GM23338 (cell line): ENCODE measurements at regions not wholly inside any gene's neighbourhood (a gene's known extent, or its start where the extent isn't known, plus 50 kb on each side); places are given as distances from the start of the nearest gene placed in this dataset.
A peak's percentile ranks its signal among the peaks of the same experiment; 100 is the strongest.

Experiments
- ATAC-seq: fragments of 200-7000 bp; cut with Tn5 transposase; 3 replicates; pipeline ENCODE4 v1.9.1; 2020
- DNase-seq: peaks from one replicate; pipeline ENCODE4 v3.0.0-alpha.2; 2015; ENCODE audit warnings: low spot score
- H2AFZ ChIP-seq: fragments of 200-600 bp; sonication (generic); 2 replicates; pipeline ENCODE4 v1.8.0; 2016; ENCODE audit warnings: antibody characterized with exemption, mild to moderate bottlenecking, moderate library complexity
- H3F3A ChIP-seq: fragments of 200-600 bp; sonication (generic); replicated peaks from 2 replicates; pipeline ENCODE4 v1.8.0; 2017; ENCODE audit warnings: antibody characterized with exemption, mixed run types, low read depth
- H3K27ac ChIP-seq: fragments of 200-600 bp; sonication (generic); 2 replicates; pipeline ENCODE4 v1.6.1; 2016; ENCODE audit warnings: low read depth
- H3K27me3 ChIP-seq: fragments of 200-600 bp; sonication (generic); 2 replicates; pipeline ENCODE4 v1.8.0; 2016; ENCODE audit warnings: mild to moderate bottlenecking, mixed run types, moderate library complexity; ENCODE audit not compliant: insufficient read depth
- H3K36me3 ChIP-seq: fragments of 200-600 bp; sonication (generic); 2 replicates; pipeline ENCODE4 v1.8.0; 2016; ENCODE audit warnings: mild to moderate bottlenecking; ENCODE audit not compliant: insufficient read depth
- H3K4me1 ChIP-seq: fragments of 200-600 bp; sonication (generic); 2 replicates; pipeline ENCODE4 v1.8.0; 2016; ENCODE audit warnings: mild to moderate bottlenecking, moderate library complexity; ENCODE audit not compliant: insufficient read depth
- H3K4me2 ChIP-seq: fragments of 200-600 bp; sonication (generic); 2 replicates; pipeline ENCODE4 v1.7.1; 2017; ENCODE audit warnings: mixed run types
- H3K4me3 ChIP-seq: fragments of 200-600 bp; sonication (generic); 2 replicates; pipeline ENCODE4 v1.6.1; 2016; ENCODE audit warnings: mixed run types
- H3K79me2 ChIP-seq: fragments of 200-600 bp; sonication (generic); replicated peaks from 2 replicates; pipeline ENCODE4 v1.8.0; 2017; ENCODE audit warnings: mild to moderate bottlenecking; ENCODE audit not compliant: insufficient read depth
- H3K9me2 ChIP-seq: fragments of 200-600 bp; sonication (generic); 2 replicates; pipeline ENCODE4 v1.8.0; 2017; ENCODE audit not compliant: insufficient read depth
- H4K20me1 ChIP-seq: fragments of 200-600 bp; sonication (generic); replicated peaks from 2 replicates; pipeline ENCODE4 v1.8.0; 2017; ENCODE audit warnings: mild to moderate bottlenecking; ENCODE audit not compliant: insufficient read depth
- H3K27ac Mint-ChIP-seq: 2 replicates; pipeline ENCODE4 v1.8.0; 2020; ENCODE audit warnings: inconsistent platforms, mild to moderate bottlenecking, moderate library complexity, mixed read lengths
- H3K27me3 Mint-ChIP-seq: 3 replicates; pipeline ENCODE4 v1.8.0; 2022; ENCODE audit warnings: low read depth, mild to moderate bottlenecking, moderate library complexity, mixed read lengths, inconsistent platforms; ENCODE audit not compliant: insufficient read depth, poor library complexity
- H3K36me3 Mint-ChIP-seq: 3 replicates; pipeline ENCODE4 v1.8.0; 2021; ENCODE audit warnings: low read depth, mild to moderate bottlenecking, inconsistent platforms, moderate library complexity, mixed read lengths
- H3K4me1 Mint-ChIP-seq: 3 replicates; pipeline ENCODE4 v1.8.0; 2020; ENCODE audit warnings: mild to moderate bottlenecking, inconsistent platforms, mixed read lengths
- H3K4me3 Mint-ChIP-seq: 3 replicates; pipeline ENCODE4 v1.8.0; 2021; ENCODE audit warnings: moderate library complexity, mild to moderate bottlenecking, inconsistent platforms, mixed read lengths
- H3K9me3 Mint-ChIP-seq: 3 replicates; pipeline ENCODE4 v1.8.0; 2020; ENCODE audit warnings: moderate library complexity, mild to moderate bottlenecking, inconsistent platforms, mixed read lengths
- ETS1 ChIP-seq: IDR thresholded peaks from 2 replicates; pipeline ENCODE4 v1.6.1; 2016; ENCODE audit warnings: antibody characterized with exemption
- EZH2 ChIP-seq: fragments of 200-600 bp; sonication (generic); IDR thresholded peaks from one replicate; pipeline ENCODE4 v1.8.0; 2017; ENCODE audit warnings: antibody characterized with exemption, mild to moderate bottlenecking, low read depth; ENCODE audit not compliant: unreplicated experiment
- EZH2phosphoT487 ChIP-seq: fragments of 200-600 bp; sonication (generic); IDR thresholded peaks from one replicate; pipeline ENCODE4 v1.8.1; 2018; ENCODE audit warnings: antibody characterized with exemption; ENCODE audit not compliant: unreplicated experiment
- JUNB ChIP-seq: IDR thresholded peaks from one replicate; pipeline ENCODE4 v1.6.1; 2016; ENCODE audit warnings: antibody characterized with exemption; ENCODE audit not compliant: unreplicated experiment
- NANOG ChIP-seq: IDR thresholded peaks from 2 replicates; pipeline ENCODE4 v1.6.1; 2016; ENCODE audit warnings: antibody characterized with exemption, borderline replicate concordance
- STAT1 ChIP-seq: IDR thresholded peaks from one replicate; pipeline ENCODE4 v1.6.1; 2016; ENCODE audit warnings: antibody characterized with exemption; ENCODE audit not compliant: unreplicated experiment
- ZNF114 ChIP-seq: fragments of 250-450 bp; sonication (Bioruptor Pico); IDR thresholded peaks from 2 replicates; pipeline ENCODE4 v1.5.0; 2020; ENCODE audit warnings: mild to moderate bottlenecking, moderate library complexity
- ZNF331 ChIP-seq: fragments of 250-450 bp; sonication (Bioruptor Pico); IDR thresholded peaks from 2 replicates; pipeline ENCODE4 v1.5.0; 2020; ENCODE audit warnings: low read depth, mild to moderate bottlenecking, moderate library complexity
- TF ChIP-seq, protein P1 (sequence below): IDR thresholded peaks from one replicate; pipeline ENCODE4 v1.6.1; 2018; ENCODE audit warnings: antibody characterized with exemption; ENCODE audit not compliant: unreplicated experiment

DNA sequence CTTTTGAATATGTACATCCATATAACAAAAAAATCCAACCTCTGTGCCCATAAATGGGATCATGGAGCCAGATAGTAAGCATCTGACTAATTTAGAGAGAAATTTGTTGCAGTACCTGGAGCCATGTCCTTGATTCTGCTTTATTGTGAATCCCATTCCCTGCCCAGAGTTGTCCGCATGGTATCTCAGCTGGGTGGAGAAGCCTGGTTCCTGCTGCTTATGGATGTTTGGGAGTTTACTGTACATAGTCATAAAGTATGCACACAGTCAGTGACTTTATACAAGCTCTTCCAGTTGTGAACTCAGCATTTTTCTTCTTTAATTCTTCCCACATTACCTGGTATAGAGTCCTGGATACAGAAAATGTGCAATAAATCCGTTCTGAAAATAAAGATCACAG, 346.0 kb downstream of the FIGN start:
- Histone ChIP-seq H3K27ac (no peak overlapping the region), H3K79me2 (no peaks in the 10 kb centered on the region), H3K4me1 (no peaks in the 10 kb centered on the region), H3F3A (no peaks in the 10 kb centered on the region), H3K27me3 (no peaks in the 10 kb centered on the region), H3K4me3 (no peak overlapping the region), H4K20me1 (no peaks in the 10 kb centered on the region), H3K36me3 (no peaks in the 10 kb centered on the region), H3K4me2 (no peak overlapping the region), H3K9me2 (no peaks in the 10 kb centered on the region), H2AFZ (0 out of 2 replicates have a peak overlapping the region, but pooled peaks have one; percentile 14)
- H3K4me1 Mint-ChIP-seq, result no peaks in the 10 kb centered on the region
- DNase-seq (no peak), ATAC-seq (no peak)
- no peak overlapping the region for H3K27ac Mint-ChIP-seq
- no peaks in the 10 kb centered on the region for H3K36me3 Mint-ChIP-seq
- TF ChIP-seq ETS1 (no peak), JUNB (no peak), ZNF114 (CRISPR knock-in tag) (no peak), STAT1 (no peak), ZNF331 (CRISPR knock-in tag) (no peak), EZH2 (no peak), NANOG (no peak), EZH2phosphoT487 (no peak)
- TF ChIP-seq, protein P1, sequence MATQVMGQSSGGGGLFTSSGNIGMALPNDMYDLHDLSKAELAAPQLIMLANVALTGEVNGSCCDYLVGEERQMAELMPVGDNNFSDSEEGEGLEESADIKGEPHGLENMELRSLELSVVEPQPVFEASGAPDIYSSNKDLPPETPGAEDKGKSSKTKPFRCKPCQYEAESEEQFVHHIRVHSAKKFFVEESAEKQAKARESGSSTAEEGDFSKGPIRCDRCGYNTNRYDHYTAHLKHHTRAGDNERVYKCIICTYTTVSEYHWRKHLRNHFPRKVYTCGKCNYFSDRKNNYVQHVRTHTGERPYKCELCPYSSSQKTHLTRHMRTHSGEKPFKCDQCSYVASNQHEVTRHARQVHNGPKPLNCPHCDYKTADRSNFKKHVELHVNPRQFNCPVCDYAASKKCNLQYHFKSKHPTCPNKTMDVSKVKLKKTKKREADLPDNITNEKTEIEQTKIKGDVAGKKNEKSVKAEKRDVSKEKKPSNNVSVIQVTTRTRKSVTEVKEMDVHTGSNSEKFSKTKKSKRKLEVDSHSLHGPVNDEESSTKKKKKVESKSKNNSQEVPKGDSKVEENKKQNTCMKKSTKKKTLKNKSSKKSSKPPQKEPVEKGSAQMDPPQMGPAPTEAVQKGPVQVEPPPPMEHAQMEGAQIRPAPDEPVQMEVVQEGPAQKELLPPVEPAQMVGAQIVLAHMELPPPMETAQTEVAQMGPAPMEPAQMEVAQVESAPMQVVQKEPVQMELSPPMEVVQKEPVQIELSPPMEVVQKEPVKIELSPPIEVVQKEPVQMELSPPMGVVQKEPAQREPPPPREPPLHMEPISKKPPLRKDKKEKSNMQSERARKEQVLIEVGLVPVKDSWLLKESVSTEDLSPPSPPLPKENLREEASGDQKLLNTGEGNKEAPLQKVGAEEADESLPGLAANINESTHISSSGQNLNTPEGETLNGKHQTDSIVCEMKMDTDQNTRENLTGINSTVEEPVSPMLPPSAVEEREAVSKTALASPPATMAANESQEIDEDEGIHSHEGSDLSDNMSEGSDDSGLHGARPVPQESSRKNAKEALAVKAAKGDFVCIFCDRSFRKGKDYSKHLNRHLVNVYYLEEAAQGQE, result no peak
- H3K9me3 Mint-ChIP-seq, result no peaks in the 10 kb centered on the region
- no peak overlapping the region for H3K4me3 Mint-ChIP-seq
- no peaks in the 10 kb centered on the region for H3K27me3 Mint-ChIP-seq

GRCh38 chr2:163375472-163375871, 360.3 kb downstream of the FIGN start:
- Histone ChIP-seq H3K27ac (no peak overlapping the region), H4K20me1 (no peaks in the 10 kb centered on the region), H3K4me1 (peaks cover 8% of the 10 kb centered on the region; the same call in 1 of the 2 replicates), H3F3A (no peaks in the 10 kb centered on the region), H3K4me3 (no peak overlapping the region), H3K79me2 (no peaks in the 10 kb centered on the region), H3K4me2 (no peak overlapping the region), H3K36me3 (no peaks in the 10 kb centered on the region), H2AFZ (no peak overlapping the region), H3K9me2 (no peaks in the 10 kb centered on the region), H3K27me3 (no peaks in the 10 kb centered on the region)
- Mint-ChIP-seq H3K9me3 (no peaks in the 10 kb centered on the region), H3K36me3 (no peaks in the 10 kb centered on the region), H3K27me3 (no peaks in the 10 kb centered on the region), H3K4me1 (peaks cover 2% of the 10 kb centered on the region; the same call in 2 of the 3 replicates), H3K4me3 (no peak overlapping the region), H3K27ac (no peak overlapping the region)
- ATAC-seq (no peak), DNase-seq (no peak)
- TF ChIP-seq ZNF114 (CRISPR knock-in tag) (no peak), EZH2 (no peak), STAT1 (no peak), JUNB (no peak), ETS1 (no peak), NANOG (no peak), ZNF331 (CRISPR knock-in tag) (no peak)
